D341Med (cell line): ENCODE measurements at regions not wholly inside any gene's neighbourhood (a gene's known extent, or its start where the extent isn't known, plus 50 kb on each side); places are given as distances from the start of the nearest gene placed in this dataset.

ENCODE experiments used
- DNase-seq: peaks from one replicate; pipeline ENCODE4 v3.0.0; 2012; ENCODE audit warnings: low spot score

DNA sequence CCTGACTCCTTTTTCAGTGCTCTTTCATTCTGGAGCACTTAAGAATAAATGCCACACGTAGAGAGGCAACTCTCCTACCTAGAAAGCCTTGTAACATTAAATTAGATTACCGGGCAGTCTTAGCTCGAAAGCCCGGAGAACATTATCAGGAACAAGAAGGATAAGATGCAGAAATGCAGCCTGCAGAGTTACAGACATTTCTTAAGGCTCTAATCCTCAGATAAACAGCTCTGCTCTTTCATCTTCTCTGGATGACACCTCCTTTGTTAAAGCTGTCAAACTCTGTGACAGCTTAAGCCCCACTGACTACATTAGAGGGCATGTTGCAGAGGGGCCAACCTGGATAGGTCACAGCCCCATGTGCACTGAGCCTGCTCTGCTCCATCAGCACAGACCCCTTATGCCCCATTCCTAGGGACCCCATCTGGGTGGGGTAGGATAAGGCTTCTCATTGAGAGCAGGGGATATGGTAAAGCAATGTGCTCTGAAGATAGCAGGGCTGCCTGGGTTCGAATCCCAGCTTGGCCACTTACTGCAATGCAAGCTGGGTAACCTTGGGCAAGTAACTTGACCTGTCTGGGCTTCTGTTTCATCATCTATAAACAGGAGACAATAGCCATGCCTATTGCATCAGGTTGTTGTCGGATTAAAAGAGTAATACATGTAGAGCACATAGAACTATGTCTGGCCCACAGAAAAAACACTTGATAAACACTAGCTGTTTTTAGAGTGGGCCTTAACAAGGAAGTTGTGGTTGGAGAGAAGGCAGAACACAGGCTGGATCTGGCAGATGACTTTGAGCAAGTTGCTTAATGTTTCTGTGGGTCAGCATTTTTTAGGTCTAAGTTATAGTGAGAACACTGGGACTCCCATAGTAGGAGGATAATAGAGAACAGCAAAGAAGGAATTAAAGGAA, 111.4 kb downstream of the THNSL2 start:
- no peak for DNase-seq

DNA sequence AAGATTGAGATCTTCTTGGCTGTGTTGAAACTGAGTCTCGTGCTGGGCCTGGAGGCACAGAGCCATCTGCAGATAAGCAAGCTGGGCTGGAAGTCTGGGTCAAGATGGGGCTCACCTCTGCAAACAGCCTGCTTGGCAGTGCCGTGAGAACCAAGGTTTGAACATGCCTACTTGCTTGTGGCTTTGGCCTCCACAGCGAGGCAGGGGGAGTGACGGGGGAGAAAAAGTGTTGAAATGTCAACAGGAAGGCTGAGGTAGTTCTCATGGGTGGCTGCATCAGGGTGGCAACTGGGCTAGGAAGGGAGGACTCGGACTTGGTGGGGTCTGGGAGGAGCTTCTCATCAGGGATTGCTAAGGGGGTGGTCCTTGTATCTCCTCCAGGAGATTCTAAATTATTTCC, 99.7 kb downstream of the THNSL2 start:
- DNase-seq: no peak

DNA sequence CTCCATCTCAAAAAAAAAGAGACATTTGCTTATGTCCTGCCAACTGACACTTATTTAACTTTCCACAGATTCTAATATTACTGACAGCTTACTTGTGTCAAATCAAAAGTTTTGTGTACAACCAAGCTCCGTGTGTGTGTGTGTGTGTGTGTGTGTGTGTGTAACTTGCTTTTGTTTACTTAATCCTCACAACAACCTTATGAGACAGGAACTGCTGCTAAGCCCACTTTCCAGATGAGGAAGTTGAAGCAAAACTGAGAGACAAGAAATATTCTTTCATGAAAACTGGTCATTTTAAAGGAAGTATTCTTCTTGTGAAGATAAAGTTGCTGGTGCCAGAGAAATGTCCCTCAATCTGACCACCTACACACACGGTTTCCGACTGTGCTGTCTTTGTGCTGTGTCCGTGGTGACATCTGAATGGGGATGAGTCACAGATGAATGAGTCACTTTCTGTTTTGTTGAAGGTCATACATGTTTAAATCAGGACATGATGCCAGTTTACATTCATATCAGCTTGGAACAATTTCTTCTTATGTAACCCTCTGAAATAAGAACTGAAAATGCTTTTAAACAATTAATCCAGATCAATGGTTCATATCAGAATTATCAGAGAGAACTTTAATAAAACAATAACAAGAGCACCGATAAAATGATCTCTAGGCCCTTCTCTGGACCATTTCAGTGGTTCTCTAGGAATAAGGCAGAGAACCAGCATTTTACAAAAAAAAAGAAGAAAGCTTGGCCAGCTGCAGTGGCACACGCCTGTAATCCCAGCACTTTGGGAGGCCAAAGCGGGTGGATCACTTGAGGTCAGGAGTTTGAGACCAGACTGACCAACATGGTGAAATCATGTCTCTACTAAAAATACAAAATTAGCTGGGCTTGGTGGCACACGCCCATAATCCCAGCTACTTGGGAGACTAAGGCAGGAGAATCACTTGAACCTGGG, 95.5 kb downstream of the THNSL2 start:
- no peak for DNase-seq

DNA sequence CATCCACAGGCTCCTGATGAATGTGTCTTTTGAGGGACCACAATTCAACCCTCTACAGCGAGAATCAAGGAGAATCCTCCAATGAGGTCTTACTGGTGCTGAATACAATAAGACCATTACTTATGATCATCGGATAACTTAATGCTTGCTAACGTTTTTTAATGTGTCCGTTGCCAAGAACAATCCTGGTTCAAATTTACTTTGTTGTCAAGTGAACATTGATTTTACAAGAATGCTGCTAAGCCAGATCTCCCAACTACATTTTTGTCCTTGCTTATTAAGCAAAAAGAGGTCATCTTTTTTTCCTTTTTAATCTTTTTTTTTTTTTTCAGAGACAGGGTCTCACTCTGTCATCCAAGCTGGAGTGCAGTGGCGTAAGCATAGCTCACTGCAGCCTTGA, 93.7 kb downstream of the THNSL2 start:
- no peak for DNase-seq

DNA sequence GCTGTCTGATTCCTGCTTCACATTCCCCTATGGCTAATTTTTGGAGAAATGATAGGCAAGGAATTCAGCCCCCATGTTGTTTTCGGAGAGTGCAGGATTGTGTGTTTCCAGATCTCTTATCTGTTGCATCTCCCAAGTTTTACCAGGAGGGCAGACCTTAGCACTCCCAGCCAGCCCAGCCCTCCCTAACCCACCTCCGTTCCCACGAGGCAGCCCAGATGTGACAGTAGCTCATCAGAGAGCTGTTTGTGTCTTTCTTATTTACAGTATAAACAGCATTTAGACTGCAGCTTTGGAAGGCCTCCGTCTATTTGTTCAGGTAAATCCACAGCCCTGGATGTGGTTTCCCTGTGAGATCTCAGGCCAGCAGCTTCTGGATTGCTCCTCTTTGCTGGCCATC, 91.6 kb downstream of the THNSL2 start:
- no peak for DNase-seq

DNA sequence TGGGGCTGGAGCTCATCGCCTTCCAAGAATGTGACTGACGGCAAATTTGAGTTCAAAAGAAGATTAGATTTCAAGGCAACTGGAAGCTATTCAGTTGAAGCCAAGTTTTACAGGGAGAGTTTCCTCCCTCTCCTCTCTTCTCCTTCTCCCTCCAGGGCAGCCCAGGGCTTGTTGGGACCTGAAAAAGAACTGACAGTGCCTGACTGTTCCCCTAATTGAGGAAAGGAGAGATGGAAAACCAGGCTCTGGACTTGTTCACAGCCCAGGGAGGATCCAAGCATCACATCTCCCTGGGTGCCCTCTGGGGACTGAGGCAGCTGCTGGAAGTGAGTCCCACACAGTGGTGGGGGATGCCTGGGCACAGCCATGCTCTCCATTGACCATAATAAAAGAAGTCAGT, 88.1 kb downstream of the THNSL2 start:
- DNase-seq: no peak

DNA sequence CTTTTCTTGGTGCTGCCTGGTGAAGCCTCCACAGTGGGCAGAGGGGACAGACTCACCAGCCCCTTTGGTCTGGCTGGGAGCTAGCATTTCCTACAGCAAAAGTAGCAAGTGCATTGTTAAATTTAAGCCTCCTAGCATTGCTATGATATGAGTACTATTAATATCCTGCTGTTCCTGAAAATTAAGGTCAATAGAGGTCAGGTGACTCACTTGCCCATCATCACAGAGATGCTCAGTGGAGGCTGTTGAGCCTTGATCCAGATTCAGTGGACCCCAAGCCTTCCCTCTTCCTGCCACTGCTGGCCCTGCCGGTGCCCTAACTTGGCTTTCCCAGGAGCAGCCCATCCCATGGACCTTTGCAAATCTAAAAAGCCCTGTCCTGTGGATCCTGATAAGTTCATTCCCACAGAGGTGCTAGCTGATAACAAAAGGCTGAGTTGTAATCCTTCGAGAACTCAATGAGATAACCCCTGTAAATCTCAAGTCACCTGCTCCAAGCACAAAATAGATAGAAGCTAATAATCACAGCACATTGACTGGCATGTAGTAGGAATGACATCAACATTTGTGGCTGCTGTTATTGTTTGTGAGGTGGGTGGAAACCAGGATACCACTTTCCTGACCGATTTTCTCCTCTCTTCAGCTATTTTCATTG, 84.4 kb downstream of the THNSL2 start:
- no peak for DNase-seq

DNA sequence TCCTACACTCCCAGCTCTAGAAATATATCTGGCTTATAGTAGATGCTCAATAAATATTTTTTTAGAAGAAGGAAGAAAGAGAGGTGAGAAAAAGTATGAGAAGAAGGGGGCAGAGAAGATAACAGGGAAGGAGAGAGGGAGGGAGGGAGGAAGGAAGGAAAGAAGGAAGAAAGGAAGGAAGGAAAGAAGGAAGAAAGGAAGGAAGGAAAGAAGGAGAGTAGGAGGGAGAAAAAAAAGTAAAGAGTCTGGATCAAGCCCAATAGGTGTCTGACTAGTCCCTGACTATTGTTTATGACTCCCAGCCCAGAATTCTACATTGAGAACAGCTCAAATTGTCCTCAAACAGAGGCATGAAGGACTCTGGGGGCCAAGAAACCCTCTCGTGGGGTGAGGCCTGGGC, 83.9 kb downstream of the THNSL2 start:
- no peak for DNase-seq

DNA sequence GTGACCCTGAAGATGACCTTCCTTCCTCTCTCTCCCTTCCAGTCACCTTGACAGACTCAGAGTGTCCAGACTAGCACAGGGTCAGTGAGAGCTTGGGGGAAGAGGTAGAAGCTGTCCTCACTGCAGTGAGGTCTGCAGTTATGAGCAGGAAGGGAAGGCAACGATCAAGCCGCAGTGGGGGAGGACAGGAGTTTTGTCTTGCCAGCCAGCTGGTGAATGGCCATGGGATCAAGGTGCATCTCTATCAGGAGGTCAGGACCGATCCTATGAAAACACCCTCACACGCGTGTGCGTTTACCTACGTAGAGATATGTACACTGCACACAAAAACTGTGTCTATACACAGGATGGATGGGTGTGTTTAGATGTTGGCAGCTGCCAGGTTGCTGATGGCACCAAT, 83.2 kb downstream of the THNSL2 start:
- no peak for DNase-seq

DNA sequence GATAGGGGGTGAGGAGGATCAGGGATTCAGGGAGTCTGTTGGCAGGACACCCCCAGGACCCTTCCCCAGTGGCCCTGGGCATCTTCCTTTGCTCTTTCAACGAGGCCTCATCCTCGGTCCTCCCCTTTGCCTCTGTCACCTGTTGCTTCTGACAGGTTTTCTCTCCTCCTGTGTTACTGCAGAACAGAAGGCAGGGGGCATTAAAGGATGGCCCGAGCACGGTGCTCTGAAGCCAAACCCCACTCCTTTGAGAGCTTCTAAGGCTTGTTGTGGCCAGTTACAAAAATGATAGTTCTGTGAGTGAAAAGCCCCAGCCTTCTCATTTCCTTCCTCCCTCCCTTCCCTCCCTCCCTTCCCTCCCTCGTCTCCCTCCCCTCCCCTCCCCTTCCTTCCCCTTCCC, 82.5 kb downstream of the THNSL2 start:
- no peak for DNase-seq

DNA sequence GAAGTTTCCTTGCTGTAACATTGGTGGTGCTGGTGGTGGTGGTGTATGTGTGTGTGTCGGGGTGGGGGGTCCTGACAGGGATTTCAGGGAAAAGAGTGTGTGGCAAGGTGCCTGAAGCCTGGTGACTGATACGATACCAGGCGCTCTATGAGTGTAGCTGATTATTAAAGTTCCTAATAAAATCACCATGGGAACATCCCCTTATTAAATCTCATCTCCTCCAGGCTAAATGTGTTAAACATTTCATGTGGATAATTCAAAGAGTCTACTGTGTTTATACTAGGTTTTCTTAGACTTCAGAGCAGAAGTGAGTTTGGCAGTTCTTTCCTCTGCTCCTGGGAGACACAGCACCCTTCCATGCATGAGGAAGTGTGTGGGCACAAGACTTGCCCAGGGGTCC, 82.0 kb downstream of the THNSL2 start:
- DNase-seq: no peak

DNA sequence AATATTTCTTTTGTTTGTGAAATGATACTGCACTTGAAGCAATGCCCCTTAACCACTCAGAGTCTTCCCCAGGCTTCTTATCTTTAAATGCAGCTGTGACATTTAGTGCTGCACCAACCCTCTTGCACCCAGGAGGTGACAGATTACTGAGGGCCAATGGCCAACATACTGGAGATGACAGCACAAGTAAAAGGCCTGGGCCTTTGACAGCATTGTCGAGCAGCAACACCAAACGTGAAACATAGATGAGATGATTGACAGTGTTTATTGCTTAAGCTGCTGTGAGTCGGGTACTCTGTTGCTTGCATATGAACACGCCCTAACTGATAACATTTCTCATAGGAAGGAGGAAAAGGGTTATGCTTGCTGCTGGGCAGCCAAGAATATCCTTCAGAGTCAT, 80.3 kb downstream of the THNSL2 start:
- no peak for DNase-seq

DNA sequence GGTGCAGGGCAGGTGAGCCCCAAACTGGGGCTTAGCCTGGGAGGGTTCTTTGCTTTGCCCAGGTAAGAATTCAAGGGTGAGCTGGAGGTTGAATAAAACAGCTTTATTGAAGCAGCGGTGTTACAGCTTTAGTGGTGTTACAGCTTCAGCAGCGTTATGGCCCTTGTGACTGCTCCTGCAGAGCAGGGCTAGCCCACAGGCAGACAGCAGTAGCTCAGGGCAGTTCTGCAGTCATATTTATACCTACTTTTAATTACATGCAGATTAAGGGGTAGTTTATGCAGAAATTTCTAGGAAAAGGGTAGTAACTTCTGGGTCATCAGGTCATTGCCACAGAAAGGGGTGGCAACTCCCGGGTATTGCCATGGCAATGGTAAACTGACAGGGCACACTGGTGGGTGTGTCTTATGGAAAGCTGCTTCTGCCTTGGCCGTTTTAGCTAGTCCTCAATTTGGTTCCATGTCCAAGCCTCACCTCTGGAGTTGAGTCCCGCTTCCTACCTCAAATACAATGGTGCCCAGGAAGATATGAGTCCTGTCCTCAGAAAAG, 78.2 kb downstream of the THNSL2 start:
- no peak for DNase-seq

DNA sequence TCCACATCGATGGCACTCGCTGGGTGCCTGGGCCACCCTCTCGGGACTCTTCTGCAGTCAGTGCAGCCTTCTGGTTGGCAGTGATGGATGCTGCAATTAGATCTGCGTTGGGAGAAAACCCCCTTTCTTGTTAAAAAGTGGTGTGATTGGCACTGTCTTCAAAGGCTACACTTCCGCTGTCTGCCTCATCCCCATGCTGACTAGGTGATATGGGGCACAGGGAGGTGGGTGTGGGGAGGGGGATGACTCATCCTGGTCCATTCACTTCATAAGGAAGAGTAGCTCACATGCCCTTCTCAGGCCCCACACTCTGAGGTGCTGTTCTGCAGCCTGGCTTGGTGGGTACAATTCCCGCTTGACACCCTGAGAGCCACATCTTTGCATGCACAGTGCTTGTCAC, 77.4 kb downstream of the THNSL2 start:
- DNase-seq: no peak

DNA sequence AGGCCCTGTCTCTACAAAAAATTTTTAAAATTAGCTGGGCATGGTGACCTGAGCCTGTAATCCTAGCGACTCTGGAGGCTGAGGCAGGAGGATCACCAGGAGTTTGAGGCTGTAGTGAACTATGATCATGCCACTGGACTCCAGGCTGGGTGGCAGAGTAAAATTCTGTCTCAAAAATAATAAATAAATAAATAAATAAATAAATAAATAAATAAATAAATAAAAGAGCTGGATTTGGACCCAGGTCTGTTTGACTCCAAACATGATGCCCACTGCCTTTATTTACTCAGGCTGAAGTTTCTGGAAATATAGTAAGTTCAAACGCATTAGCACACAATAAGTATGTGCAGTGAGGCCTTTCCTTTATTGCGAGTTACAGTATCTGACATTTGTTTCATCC, 75.0 kb downstream of the THNSL2 start:
- DNase-seq: no peak

DNA sequence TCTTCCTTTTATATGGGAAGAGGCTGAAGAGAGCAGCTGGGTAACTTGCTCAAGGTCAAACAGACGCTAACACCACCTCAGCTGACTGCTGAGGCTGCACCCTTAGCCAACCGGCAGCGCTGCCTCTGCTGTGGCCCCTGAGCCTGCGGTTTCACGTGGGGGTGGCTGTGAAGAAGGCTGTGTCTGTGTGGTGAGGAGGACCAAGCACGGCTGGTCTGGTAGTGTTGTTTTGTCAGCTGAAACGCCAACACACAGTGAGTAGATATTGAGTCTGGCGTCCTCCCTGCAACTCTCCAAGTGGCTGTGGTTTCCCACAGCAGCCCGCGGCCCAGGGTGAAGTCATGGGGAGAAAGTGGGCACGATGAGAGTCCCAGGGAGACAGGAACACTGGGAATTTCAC, 69.6 kb downstream of the THNSL2 start:
- no peak for DNase-seq

DNA sequence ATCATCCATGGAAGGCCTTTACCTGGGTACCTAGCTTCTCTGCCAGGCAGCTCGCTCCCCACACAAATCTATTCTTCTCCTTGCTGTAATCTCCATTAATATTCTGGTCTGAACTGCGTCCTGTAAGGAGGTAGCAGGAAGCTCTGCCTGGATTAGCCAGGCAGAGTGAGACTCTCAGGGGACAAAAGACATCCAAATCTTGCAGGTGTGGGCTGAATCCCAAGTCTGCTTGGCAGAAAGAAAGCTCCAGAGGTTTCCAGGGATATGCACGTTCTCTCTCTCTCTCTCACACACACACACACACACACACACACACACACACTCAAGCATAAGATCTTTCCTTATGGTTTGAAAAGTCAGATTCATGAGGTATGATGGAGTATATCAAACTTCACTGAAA, 66.5 kb downstream of the THNSL2 start:
- DNase-seq: no peak
